ENCODE measurements at regions not wholly inside any gene's neighbourhood (a gene's known extent, or its start where the extent isn't known, plus 50 kb on each side); places are given as distances from the start of the nearest gene placed in this dataset.
"Not testable (repeated sequence)": the region's sequence is repeated elsewhere in the genome, so short reads cannot be mapped to it uniquely, and the experiment has no call there.

DNA sequence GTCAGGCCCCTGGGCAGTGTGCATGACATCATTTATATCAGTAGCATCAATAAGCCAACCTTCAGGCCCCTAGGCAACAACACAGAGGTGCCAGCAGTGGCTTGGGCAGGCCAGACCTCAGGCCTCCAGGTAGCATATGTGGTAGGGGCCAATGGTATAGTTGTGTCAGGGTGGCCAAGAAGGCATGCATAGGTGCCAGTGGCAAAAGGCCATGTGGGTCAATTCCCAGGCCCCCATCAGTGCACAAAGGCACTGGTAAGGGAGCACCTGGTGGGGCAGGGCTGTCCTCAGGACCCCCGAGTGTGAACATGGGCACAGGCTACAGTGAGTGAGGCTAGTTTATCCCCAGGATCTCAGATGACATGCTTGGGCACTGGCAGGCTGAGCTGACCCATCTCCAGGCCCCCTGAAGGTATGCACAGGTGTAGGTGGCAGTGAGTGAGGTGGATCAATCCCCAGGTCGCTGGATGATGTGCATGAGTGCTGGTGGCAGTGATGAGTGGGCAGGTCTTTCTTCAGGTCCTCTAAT is 244.1 kb upstream of the ZNF385D start:
- DNase-seq = no peak

DNA sequence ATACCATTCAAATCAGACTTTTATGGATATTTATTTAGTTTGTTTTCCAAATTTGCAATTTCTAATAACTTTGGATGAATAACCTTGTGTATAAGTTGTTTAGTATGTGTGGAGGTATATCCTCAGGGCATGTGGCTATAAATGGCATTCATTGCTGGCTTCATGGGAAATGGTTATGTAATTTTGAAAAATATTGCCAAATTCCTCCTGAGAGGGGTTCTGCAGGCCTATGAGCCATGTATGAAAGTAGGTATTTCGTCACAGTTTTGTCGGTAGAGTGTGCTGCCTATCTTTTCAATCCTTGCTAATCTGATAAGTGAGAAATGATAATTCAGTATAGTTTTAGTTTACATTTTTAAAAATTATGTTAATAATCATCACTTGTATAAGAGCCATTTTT is 256.4 kb upstream of the ZNF385D start:
- DNase-seq = no peak

DNA sequence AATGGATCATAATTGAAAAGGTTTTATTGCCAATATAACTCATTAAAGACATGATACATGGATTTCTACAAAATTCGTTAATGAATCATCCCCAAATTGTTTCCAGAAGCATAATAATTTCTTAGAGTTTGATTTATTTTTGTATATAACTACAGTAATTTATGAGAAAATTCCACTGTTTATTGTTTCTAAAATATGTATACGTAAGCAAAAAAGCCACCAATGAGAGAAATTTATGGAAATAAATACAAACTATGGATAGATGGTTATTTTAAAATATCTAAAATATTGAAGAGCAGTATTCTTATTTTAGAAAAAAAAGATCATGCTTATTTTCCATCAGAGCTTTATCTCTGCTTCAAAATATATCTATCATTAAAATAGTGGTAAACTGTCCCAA is 260.0 kb upstream of the ZNF385D start:
- DNase-seq = no peak

DNA sequence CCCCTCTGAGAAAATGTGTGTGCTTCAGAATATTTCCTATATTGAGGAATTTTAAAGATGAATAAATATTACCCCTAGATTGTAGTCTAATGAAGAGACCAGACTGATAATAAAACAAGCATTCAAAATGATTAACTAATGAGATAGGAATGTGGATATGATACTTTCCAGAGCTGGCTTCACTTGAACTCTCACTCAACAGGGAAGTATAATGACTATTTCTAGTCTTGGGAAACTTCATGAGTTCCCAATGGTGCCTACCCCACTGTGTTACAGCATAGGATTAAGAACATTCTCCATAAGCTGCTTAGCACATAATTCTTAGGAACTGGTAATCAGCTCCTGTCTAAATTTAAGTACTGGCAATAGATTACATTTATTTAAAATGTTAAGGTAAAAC is 261.5 kb upstream of the ZNF385D start:
- no peak for DNase-seq

DNA sequence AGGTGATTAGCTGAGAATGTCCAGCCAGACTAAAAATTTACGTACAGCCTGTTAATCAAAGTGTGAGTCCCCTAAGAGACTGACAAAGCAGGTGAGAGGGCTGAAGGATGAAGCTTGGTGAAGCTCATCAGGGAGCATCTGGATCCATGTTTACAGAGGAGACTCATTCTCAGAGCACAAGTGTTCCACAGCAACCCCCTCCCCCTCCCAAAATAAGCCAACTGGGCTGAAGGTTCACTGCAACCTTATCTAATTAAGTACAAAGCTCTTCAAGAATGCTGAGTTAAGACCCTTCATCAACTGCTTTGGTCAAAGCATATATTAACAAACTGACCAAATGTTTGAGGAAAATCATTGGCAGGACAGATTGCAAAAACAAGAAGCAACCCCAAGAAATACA is 262.6 kb upstream of the ZNF385D start:
- no peak for DNase-seq

DNA sequence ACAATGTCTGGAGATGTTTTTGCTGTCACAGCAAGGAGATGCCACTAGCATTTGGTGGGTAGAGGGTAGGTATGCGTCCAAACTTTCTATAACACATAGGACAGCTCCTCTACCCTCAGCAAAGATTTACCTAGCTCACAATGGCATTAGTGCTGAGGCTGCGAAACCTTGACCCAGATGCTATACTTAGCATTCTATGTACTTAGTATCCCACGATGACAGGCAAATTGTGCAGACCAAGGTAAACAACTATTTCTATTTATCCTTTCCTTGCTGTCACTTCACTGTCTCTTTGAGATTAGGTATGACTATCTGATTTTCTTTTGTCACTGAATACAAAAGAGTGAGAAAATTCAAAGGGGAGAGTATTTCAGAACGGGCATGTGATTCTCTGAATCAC is 265.2 kb upstream of the ZNF385D start:
- no peak for DNase-seq

DNA sequence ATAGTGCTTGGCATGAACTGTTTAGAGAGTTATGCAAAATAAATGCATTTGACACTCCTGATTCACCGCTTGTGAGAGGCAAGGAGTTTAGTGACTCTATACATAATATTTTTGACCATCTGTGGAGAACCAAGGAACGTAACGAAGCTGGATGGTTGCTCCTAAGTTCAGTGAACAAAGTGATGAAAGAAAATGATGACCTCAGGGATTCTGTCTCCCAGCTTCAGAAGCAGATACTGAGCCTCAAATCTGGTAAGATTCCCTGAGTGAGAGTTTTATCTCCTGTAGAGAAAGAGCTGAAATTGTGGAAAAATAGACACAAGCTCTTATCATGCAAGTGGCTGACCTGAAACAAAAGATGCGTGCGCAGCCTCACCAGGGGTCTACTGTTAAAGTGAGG is 273.6 kb upstream of the ZNF385D start:
- not testable (repeated sequence) for DNase-seq

DNA sequence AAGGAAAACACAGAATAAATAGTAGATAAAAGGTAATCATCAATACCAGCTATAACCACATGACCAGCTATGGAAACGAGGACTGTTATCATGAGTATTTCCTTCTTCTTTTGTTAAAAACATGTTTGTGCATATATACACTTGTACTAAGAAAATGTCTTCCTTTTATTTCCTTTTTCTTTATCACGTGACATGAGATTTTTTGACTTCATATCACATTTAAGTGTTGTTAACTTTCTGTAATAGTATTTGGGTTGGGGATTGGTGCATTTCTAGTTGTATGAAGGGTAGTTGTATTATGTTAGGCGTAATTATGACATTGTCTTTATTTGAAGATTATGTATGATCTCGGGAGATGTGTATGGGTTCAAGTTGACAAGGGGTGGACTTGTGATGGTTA is 278.5 kb upstream of the ZNF385D start:
- no peak for DNase-seq

DNA sequence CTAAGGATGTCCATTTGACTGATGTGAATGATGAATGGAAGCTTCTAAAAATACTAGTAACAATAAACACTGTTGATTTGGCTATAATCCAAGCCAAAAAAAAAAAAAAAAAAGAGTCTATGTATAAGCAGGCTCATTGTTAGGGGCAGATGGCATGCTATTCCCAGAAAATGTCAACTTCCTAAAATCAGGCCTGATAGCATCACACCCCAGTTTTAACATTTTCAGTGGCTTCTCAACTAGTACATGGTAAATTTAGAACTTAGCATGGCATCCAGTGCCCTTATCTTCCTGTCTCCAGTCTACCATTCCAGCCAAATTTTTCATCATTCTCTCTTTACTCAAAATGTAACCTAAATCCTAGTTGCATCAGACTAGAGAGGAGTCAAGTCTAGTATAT is 288.2 kb upstream of the ZNF385D start:
- no peak for DNase-seq

DNA sequence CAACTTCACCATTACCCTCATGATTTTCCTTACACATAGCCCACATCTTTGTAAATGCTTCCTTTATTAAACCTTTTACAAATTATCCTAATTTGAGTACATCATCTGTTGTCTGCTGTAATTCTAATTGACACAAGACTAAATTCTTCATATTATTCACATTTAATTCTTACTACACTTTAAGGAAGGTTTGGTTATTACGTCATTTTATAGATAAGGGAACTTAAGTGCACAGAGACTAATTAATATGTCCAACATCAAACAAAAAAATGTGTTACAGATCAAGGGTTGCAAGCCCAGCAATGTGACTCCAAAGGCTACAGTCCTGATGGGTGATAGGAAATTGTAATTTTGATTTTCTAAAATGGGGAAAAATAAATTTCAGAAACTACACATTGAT is 289.1 kb upstream of the ZNF385D start:
- no peak for DNase-seq

DNA sequence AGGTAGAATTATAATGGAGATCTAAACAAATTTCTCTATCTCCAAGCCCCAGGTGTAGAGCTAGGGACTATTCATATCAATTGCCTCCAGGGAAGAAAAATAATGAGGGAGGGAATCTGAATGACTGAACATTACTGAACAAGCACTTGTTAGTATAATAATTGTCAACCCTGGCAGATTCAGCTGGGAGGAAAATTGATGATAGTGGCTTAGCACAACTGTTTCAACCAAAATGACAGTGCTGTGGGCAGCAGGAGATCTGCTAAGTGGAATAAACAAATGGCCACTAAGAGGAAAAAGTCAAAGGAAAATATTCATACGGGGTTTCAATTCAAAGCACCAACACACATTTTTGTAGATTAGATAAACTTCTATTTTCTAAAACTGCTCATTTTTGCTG is 294.9 kb upstream of the ZNF385D start:
- DNase-seq = no peak

DNA sequence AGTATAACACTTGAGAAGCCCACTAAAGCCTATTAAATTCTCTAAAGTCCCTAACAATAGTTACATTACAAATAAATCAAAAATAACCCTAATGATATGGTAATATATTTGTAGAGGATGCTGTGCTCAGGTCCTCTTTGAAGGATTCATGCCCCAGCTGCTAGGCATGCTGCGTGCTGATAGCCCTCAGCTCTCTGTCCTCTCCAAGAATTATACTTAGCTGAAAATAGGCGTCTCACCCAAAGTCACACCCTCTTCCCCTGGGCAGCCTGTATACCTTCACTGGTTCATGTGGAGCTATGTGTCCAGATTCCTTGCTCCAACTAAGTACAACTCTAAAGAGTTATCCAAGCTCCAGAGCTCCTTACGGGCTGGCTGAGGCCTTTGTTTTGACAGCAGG is 312.5 kb upstream of the ZNF385D start:
- DNase-seq = no peak

DNA sequence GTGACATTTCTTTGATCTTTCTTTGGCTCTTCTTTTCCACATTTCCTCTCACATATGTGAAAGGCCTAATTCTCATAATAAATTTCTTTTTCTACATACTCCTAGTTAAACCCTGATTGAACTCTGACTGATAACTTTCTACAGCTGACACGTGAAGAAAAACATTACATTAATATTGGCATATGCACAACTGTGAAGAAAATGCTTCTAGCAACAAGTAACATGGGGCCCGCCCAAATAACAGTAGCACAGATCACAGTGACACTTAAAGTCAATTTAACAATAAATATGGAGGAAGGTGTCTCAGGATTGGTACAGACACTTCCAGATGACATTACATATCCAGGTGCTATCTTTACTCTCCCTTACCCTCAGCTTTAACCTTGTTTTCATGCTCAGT is 317.6 kb upstream of the ZNF385D start:
- no peak for DNase-seq

DNA sequence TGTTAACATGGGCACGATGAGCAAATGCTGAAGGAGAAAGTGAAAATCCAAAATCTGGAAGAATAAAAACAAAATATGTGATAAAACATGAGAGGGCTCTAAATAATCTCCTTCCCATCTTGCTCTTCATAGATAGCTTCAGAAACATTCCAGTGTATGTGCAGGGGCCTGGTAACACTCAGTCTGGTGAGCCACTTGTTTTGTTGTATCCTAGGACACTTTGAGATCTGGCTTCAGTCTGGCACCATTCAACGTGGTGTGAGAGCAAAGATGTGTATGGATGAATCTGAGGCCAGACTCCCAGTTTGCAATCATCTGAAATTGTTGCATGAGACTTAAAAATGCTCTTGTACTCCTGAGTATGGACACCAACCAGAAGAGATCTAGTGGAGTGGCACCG is 337.2 kb upstream of the ZNF385D start:
- no peak for DNase-seq

DNA sequence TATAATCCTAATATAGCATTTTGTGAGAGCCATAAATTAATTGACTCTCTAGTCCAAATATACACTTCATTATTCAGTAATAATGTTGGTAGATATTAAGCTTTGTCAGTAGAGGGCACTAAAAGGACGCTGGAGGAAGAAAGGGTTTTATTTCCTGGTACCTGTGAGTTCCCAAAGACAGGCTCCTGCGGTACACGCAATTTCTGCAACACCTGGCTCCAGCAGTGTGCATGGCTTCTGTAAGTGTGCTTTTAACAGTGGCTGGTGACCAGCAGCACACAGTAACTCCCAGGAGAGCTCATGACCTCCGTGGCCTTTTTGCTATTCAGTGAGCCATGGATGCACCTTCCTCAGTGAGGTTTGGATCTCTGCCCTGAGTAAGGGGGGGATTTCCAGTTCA is 338.3 kb upstream of the ZNF385D start:
- DNase-seq = no peak

DNA sequence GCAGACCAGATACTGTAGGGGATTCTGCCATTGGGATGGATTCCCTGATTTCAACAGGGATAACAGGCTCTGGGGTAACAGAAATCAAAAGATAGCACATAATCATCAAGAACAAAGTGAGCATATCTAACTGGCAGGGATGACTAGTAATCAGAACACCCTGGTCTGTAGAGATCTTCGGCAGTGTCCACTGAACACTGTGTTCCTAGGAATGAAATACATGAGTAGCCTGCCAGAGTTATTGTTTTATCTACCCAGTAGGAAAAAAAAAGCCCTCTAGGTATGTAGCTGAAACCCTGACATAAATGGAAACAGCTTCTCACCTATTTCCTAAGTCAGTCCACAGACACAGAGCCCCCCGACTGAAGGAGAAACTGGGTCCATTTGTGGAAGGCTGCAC is 340.3 kb upstream of the ZNF385D start:
- DNase-seq = no peak

DNA sequence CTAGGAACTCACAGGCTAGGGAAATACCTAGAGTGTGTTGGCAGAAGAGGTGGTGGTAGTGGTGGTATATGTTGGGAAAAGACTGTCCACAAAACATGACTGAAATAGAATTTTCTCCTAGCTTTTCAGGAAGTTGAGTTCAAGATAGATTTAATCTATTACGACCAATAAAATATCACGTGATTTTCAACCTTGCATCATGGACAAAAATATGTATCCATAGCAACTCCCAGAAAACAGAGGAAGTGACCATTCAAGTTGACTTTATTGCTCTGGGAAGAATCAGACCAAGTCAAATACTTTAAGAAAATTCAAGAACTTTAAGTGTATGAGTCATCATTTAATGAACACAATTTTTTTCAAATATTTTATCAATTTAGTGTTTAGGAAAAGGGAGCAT is 347.0 kb upstream of the ZNF385D start:
- no peak for DNase-seq

DNA sequence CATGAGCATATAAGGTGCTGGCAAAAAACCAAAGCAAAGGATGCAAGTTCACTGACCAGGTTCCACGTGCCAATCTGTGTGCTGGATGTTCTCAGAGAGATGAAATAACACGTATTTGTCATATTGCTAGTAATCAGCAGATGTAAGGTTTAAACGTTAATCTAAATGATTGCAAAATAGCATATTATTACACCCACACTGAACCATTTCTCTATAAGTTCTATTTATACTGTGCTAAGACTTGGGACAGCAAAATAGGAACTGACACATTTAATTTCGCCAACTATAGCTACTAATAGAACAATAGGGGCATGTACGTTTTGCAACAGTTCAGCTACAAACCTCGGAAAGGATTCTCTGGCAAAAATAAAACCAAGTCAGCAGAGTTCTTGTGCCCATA is 350.3 kb upstream of the ZNF385D start:
- no peak for DNase-seq

DNA sequence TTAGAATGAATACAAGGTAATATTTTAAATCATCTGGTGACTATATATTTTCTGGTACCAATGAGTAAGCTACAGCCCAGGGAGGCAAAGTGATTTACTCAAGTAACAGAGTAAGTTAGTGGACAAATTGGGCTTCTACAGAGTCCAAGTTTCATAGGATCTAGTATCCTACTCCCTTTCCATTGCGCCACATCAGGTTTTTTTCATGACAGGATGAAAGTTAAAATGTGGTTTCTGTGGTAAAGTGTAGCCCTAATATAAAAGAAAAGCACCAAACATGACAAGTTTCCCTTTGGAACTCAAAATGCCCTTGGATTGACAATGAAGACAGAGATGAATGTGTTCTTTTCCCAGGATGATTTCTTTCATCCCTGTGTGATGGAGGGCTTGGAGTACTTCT is 350.8 kb upstream of the ZNF385D start:
- DNase-seq = no peak

DNA sequence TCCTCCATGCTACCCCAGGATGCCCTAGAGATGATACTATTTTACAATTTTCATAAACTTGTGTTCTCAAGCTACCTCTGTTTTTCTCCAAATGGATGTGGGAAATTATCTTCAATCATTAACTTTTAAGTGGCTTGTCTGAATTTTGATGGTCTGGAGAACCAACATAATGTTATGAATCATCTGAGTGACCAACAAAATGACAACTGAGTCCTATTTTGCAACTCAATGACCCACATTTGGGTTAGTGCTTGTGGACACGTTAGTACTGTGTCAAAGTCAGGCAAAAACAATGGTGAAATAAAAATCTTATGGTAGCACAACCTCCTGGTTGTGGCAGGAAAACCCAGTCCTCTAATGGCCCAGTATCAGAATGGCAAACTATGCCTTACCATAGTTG is 352.4 kb upstream of the ZNF385D start:
- DNase-seq = no peak

DNA sequence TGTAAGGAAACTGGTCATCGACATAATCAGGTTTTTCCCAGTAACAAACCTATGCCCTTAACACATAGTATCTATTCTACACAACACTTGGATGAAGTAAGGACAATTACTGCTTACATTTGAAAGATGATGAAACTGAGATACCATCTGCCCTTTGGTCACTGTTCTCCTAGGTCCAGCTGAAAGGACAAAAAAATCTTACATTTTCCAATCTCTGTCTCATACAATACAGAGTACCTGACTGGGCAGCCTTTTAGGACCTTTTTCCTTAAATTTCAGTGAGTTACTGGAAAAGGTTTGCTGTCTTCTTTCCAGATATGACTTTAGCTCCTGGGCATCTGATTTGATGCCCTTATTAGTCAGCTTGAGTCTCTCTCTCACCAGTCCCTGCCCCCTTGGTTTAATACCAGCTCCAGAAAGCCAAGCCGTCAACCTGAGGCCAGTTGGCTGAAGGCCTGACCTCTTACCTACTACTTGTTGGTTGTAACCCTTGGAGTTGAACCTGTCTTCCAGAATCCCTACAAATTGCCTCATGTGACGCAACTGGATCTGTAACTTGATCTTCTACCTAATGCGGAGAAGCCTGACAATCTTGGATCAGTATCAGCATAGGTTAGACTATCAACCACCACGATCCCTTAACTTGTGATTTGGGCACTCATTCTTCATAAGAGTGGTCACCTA is 355.3 kb upstream of the ZNF385D start:
- no peak for DNase-seq

DNA sequence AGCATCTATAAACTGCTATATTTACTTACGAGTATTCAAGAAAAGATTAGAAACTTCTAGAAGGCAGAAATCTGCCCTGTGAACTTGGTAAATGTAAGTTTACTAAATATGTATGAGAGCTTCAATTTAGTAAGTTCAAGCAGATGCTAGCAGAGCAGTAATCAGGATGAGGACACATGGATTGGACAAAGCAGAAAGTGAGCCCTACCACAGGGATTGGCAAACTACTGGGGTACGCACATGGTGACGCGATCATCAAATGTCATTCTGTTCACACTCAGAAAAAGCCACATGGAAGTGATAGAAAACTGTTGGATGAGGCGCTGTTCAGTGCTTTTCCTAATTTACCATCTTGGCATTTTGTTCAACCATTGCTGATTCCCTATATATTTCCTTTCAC is 360.2 kb upstream of the ZNF385D start:
- no peak for DNase-seq

DNA sequence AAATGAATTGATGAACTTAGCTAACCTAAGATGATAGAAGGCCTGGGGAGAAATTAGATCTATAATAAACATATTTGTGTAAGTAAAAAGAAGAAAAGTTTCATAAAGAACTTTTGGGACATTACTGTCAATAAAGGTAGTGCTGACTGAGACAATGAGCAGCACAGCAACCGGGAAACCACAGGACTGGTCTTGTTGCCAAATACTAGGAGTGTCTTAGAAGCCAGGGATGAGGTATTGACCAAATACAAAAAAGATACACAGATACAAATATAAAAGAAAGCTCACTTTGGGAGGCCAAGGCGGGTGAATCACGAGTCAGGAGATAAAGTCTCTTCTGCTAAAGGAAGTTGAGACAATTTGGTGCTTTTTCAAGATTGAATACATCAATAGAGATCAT is 362.4 kb upstream of the ZNF385D start:
- DNase-seq = no peak

DNA sequence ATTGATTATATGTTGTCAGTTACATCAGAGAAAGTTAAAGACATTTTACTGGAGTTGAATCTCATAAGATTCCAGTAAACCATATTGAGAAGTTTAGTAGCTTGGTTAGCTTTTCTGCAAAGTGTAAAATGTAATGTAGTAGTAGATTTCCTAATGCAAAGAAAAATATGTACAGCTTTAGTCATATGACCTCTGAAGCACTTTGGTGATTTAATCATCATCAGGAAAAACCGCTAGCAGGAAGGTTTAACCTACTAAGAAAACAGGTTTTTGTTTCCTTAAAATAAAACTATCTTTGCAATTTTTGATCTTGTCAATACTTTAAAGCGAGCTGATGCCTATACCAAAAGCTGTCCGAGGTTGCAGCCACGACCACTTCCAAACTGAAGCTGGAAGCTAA is 364.6 kb upstream of the ZNF385D start:
- no peak for DNase-seq

DNA sequence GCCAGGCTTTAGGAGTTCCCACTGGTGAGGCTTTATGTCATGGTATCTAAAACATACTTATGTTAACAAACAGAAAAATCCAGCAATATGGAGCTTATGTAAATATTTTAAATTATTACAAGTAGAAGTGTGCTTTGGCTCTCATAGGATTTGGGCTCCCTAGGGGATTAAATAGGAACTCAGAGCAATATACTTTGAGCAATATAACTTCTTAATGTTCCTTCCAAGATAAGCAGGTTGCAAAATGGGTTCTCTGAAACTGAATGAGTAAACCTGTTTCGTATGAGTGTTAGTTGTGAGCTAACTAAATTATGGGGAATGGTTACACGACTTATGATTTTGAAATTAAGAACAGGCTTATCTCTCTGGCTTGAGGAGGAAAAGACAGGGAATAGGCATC is 366.1 kb upstream of the ZNF385D start:
- no peak for DNase-seq

Measured in NCI-H1436 treated with DMSO at 0.1 percent for 48 hours (cell line).